HEK293 (cell line): ENCODE measurements at regions not wholly inside any gene's neighbourhood (a gene's known extent, or its start where the extent isn't known, plus 50 kb on each side); places are given as distances from the start of the nearest gene placed in this dataset.

Experiments
- CTCF ChIA-PET: fragments of 350-600 bp; formaldehyde crosslinking; extraction: SDS; loops from one replicate; lab custom pipeline; 2021; ENCODE audit warnings: antibody characterized with exemption; lab: Yijun Ruan, JAX
- POLR2A ChIA-PET: fragments of 300-600 bp; formaldehyde crosslinking; extraction: SDS; loops from one replicate; lab custom pipeline; 2020; ENCODE audit warnings: antibody characterized with exemption, inconsistent platforms; lab: Yijun Ruan, JAX
- H3K27ac ChIP-seq: fragments of 200-500 bp; sonication (Bioruptor generic); 2 replicates; pipeline ENCODE4 v1.5.1; 2014; ENCODE audit warnings: low read depth, low read length, control low read depth, inconsistent platforms; ENCODE audit errors: extremely low read depth
- H3K36me3 ChIP-seq, 2 experiments: fragments of 200-500 bp in 1 of 2; sonication (Bioruptor generic) in 1 of 2; 1 replicate in 1 of 2; 2 replicates in 1 of 2; pipeline ENCODE4 v1.5.1; 2014 to 2017; ENCODE audit warnings: inconsistent platforms in 2 of 2, low read length in 2 of 2; ENCODE audit not compliant: control insufficient read depth in 2 of 2, insufficient read depth in 1 of 2
- H3K4me1 ChIP-seq: fragments of 200-500 bp; sonication (Bioruptor generic); 2 replicates; pipeline ENCODE4 v1.5.1; 2014; ENCODE audit warnings: mild to moderate bottlenecking, low read length, inconsistent platforms; ENCODE audit not compliant: control insufficient read depth, insufficient read depth
- H3K4me3 ChIP-seq: 2 replicates; pipeline ENCODE4 v1.5.1; 2011; ENCODE audit warnings: low read depth, mild to moderate bottlenecking, control low read depth, low read length, moderate library complexity
- H3K9me3 ChIP-seq: fragments of 200-500 bp; sonication (Bioruptor generic); 2 replicates; pipeline ENCODE4 v1.5.1; 2014; ENCODE audit warnings: low read depth, low read length, inconsistent platforms; ENCODE audit not compliant: control insufficient read depth, insufficient read depth
- EGR2 ChIP-seq: fragments of 450-650 bp; formaldehyde crosslinking; IDR thresholded peaks from 2 replicates; pipeline ENCODE4 v1.5.1; 2016; ENCODE audit warnings: low read depth, missing biosample characterization, missing genetic modification characterization
- GLIS2 ChIP-seq: fragments of 450-650 bp; formaldehyde crosslinking; IDR thresholded peaks from 2 replicates; pipeline ENCODE4 v1.5.1; 2016; ENCODE audit warnings: missing biosample characterization, missing genetic modification characterization
- HIC1 ChIP-seq: fragments of 450-650 bp; formaldehyde crosslinking; IDR thresholded peaks from 2 replicates; pipeline ENCODE4 v1.5.1; 2016; ENCODE audit warnings: missing biosample characterization, missing genetic modification characterization
- KLF10 ChIP-seq: fragments of 450-650 bp; IDR thresholded peaks from 2 replicates; pipeline ENCODE4 v1.5.1; 2018; ENCODE audit warnings: missing biosample characterization, mild to moderate bottlenecking, missing genetic modification characterization
- KLF16 ChIP-seq: fragments of 450-650 bp; formaldehyde crosslinking; IDR thresholded peaks from 2 replicates; pipeline ENCODE4 v1.5.1; 2017; ENCODE audit warnings: missing biosample characterization, missing genetic modification characterization
- SP7 ChIP-seq: fragments of 450-650 bp; formaldehyde crosslinking; IDR thresholded peaks from 2 replicates; pipeline ENCODE4 v1.5.1; 2016; ENCODE audit warnings: missing biosample characterization, missing genetic modification characterization
- ZFP41 ChIP-seq: fragments of 450-650 bp; formaldehyde crosslinking; IDR thresholded peaks from 2 replicates; pipeline ENCODE4 v1.5.1; 2016; ENCODE audit warnings: missing biosample characterization, missing genetic modification characterization, borderline replicate concordance
- ZNF114 ChIP-seq: fragments of 450-650 bp; formaldehyde crosslinking; IDR thresholded peaks from 2 replicates; pipeline ENCODE4 v1.5.0; 2017; ENCODE audit warnings: missing biosample characterization, missing genetic modification characterization
- ZNF16 ChIP-seq: fragments of 450-650 bp; formaldehyde crosslinking; IDR thresholded peaks from 2 replicates; pipeline ENCODE4 v1.5.1; 2016; ENCODE audit warnings: low read depth, missing biosample characterization, missing genetic modification characterization
- ZNF23 ChIP-seq: fragments of 450-650 bp; formaldehyde crosslinking; IDR thresholded peaks from 2 replicates; pipeline ENCODE4 v1.5.1; 2016; ENCODE audit warnings: missing biosample characterization, missing genetic modification characterization, borderline replicate concordance
- ZNF239 ChIP-seq: fragments of 450-650 bp; formaldehyde crosslinking; IDR thresholded peaks from 2 replicates; pipeline ENCODE4 v1.5.1; 2016; ENCODE audit warnings: missing biosample characterization, missing genetic modification characterization
- ZNF280C ChIP-seq: fragments of 450-650 bp; formaldehyde crosslinking; IDR thresholded peaks from 2 replicates; pipeline ENCODE4 v1.5.1; 2016; ENCODE audit warnings: missing biosample characterization, missing genetic modification characterization
- ZNF488 ChIP-seq: fragments of 450-650 bp; formaldehyde crosslinking; IDR thresholded peaks from 2 replicates; pipeline ENCODE4 v1.5.1; 2016; ENCODE audit warnings: missing biosample characterization, missing genetic modification characterization
- ZNF510 ChIP-seq: fragments of 450-650 bp; formaldehyde crosslinking; IDR thresholded peaks from 2 replicates; pipeline ENCODE4 v1.5.1; 2018; ENCODE audit warnings: mild to moderate bottlenecking, missing genetic modification characterization, missing biosample characterization; ENCODE audit not compliant: insufficient replicate concordance
- ZNF544 ChIP-seq: fragments of 450-650 bp; formaldehyde crosslinking; IDR thresholded peaks from 2 replicates; pipeline ENCODE4 v1.5.0; 2017; ENCODE audit warnings: missing biosample characterization, missing genetic modification characterization
- ZNF580 ChIP-seq: fragments of 450-650 bp; formaldehyde crosslinking; IDR thresholded peaks from 2 replicates; pipeline ENCODE4 v1.5.1; 2016; ENCODE audit warnings: missing biosample characterization, missing genetic modification characterization
- ZNF76 ChIP-seq: fragments of 450-650 bp; formaldehyde crosslinking; IDR thresholded peaks from 2 replicates; pipeline ENCODE4; 2016; ENCODE audit warnings: low read depth, missing biosample characterization, missing genetic modification characterization, borderline replicate concordance
- ZNF792 ChIP-seq: fragments of 450-650 bp; formaldehyde crosslinking; IDR thresholded peaks from 2 replicates; pipeline ENCODE4 v1.5.1; 2016; ENCODE audit warnings: missing biosample characterization, missing genetic modification characterization
- ZSCAN30 ChIP-seq: fragments of 450-650 bp; IDR thresholded peaks from 2 replicates; pipeline ENCODE4 v1.5.1; 2018; ENCODE audit warnings: missing biosample characterization, mild to moderate bottlenecking, missing genetic modification characterization, moderate library complexity
- TF ChIP-seq, protein P1 (sequence below): fragments of 450-650 bp; formaldehyde crosslinking; IDR thresholded peaks from 2 replicates; pipeline ENCODE4 v1.5.1; 2017; ENCODE audit warnings: missing biosample characterization, missing genetic modification characterization
- TF ChIP-seq, protein P2 (sequence below): fragments of 450-650 bp; formaldehyde crosslinking; IDR thresholded peaks from 2 replicates; pipeline ENCODE4 v1.5.1; 2016; ENCODE audit warnings: missing biosample characterization, missing genetic modification characterization, borderline replicate concordance

- peak; percentile 66; the same call in 1 of the 2 replicates for TF ChIP-seq ZNF488 (tag by site-specific recombination)
- TF ChIP-seq ZNF114 (tag by site-specific recombination) = no peak
- TF ChIP-seq ZFP41 = no peak
- no peak for TF ChIP-seq ZNF510 (tag by site-specific recombination)
- peak; percentile 63; the same call in 1 of the 2 replicates for TF ChIP-seq KLF10 (tag by site-specific recombination)
- TF ChIP-seq KLF16 (tag by site-specific recombination) = 0 out of 2 replicates have a peak, but pooled peaks have one; percentile 25
Measured at GRCh38 chrX:149145845-149146285, 359.2 kb downstream of the IDS start (continued).

GRCh38 chrX:149131774-149132173 lies 373.3 kb downstream of the IDS start:
- Histone ChIP-seq H3K27ac (no peak overlapping the region), H3K4me1 (peaks cover 6% of the 10 kb centered on the region; the same call in 1 of the 2 replicates), H3K36me3 (no peaks in the 10 kb centered on the region), H3K9me3 (no peaks in the 10 kb centered on the region), H3K4me3 (no peak overlapping the region)
- TF ChIP-seq, protein P1, sequence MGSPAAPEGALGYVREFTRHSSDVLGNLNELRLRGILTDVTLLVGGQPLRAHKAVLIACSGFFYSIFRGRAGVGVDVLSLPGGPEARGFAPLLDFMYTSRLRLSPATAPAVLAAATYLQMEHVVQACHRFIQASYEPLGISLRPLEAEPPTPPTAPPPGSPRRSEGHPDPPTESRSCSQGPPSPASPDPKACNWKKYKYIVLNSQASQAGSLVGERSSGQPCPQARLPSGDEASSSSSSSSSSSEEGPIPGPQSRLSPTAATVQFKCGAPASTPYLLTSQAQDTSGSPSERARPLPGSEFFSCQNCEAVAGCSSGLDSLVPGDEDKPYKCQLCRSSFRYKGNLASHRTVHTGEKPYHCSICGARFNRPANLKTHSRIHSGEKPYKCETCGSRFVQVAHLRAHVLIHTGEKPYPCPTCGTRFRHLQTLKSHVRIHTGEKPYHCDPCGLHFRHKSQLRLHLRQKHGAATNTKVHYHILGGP (tag by site-specific recombination) = no peak
- TF ChIP-seq ZNF544 (no peak), ZNF16 (tag by site-specific recombination) (no peak), KLF16 (tag by site-specific recombination) (no peak), ZNF23 (tag by site-specific recombination) (no peak)
- CTCF ChIA-PET = no interaction called here
- POLR2A ChIA-PET = no interaction called here

DNA sequence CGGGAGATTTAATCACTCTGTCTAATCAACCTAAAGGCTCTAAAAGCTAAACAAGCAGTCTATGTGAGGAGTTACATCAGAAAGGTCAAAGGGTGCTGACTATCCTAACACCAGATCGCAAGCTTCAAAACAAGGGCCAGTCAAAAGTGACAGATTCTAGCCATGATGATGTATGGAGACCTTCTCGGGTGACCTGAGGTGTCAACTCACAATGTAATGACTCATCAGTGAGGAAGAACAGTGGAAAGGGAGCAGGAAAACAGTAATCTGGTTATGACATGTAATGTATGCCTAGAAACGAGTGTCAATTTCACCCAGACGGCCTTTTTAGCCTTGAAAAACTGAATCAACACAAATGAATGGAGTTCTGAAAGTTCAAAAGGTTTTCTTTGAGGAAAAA lies 375.3 kb downstream of the IDS start:
- ChIA-PET CTCF (no interaction called here), POLR2A (no interaction called here)
- no peaks in the 10 kb centered on the region for H3K9me3 ChIP-seq
- no peak overlapping the region for H3K4me3 ChIP-seq
- no peak overlapping the region for H3K27ac ChIP-seq
- no peaks in the 10 kb centered on the region for H3K36me3 ChIP-seq
- H3K4me1 ChIP-seq = peaks cover 6% of the 10 kb centered on the region; the same call in 1 of the 2 replicates
- TF ChIP-seq HIC1 (tag by site-specific recombination) (peak; percentile 91), SP7 (tag by site-specific recombination) (peak; percentile 68), ZNF76 (tag by site-specific recombination) (no peak), ZNF792 (tag by site-specific recombination) (no peak), EGR2 (tag by site-specific recombination) (no peak), ZNF580 (tag by site-specific recombination) (no peak), ZNF239 (tag by site-specific recombination) (no peak), GLIS2 (tag by site-specific recombination) (no peak), ZNF280C (no peak), ZSCAN30 (tag by site-specific recombination) (no peak)
- TF ChIP-seq, protein P2, sequence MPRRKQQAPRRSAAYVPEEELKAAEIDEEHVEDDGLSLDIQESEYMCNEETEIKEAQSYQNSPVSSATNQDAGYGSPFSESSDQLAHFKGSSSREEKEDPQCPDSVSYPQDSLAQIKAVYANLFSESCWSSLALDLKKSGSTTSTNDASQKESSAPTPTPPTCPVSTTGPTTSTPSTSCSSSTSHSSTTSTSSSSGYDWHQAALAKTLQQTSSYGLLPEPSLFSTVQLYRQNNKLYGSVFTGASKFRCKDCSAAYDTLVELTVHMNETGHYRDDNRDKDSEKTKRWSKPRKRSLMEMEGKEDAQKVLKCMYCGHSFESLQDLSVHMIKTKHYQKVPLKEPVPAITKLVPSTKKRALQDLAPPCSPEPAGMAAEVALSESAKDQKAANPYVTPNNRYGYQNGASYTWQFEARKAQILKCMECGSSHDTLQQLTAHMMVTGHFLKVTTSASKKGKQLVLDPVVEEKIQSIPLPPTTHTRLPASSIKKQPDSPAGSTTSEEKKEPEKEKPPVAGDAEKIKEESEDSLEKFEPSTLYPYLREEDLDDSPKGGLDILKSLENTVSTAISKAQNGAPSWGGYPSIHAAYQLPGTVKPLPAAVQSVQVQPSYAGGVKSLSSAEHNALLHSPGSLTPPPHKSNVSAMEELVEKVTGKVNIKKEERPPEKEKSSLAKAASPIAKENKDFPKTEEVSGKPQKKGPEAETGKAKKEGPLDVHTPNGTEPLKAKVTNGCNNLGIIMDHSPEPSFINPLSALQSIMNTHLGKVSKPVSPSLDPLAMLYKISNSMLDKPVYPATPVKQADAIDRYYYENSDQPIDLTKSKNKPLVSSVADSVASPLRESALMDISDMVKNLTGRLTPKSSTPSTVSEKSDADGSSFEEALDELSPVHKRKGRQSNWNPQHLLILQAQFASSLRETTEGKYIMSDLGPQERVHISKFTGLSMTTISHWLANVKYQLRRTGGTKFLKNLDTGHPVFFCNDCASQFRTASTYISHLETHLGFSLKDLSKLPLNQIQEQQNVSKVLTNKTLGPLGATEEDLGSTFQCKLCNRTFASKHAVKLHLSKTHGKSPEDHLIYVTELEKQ (tag by site-specific recombination) = 0 out of 2 replicates have a peak, but pooled peaks have one; percentile 54
